SK-N-SH (cell line): ENCODE measurements at regions not wholly inside any gene's neighbourhood (a gene's known extent, or its start where the extent isn't known, plus 50 kb on each side); places are given as distances from the start of the nearest gene placed in this dataset.

ENCODE experiments used
- CTCF ChIA-PET: fragments of 300-600, 350-600 bp; formaldehyde crosslinking; extraction: SDS; loops from one replicate; lab custom pipeline; 2021; lab: Yijun Ruan, JAX
- POLR2A ChIA-PET: fragments of 350-600 bp; sonication (Branson Sonifier 250); formaldehyde crosslinking; extraction: SDS; loops from one replicate; lab custom pipeline; 2020; ENCODE audit warnings: antibody characterized with exemption, inconsistent platforms; lab: Yijun Ruan, JAX
- DNase-seq: peaks from one replicate; pipeline ENCODE4 v3.0.0; 2012
- H2AFZ ChIP-seq: fragments of 200-600 bp; sonication (generic); 2 replicates; pipeline ENCODE4 v1.8.1; 2016; ENCODE audit warnings: antibody characterized with exemption, mild to moderate bottlenecking, low read depth
- H3F3A ChIP-seq: fragments of 200-600 bp; sonication (generic); replicated peaks from 2 replicates; pipeline ENCODE3; 2016; ENCODE audit warnings: antibody characterized with exemption, mild to moderate bottlenecking; ENCODE audit not compliant: insufficient read depth
- H3K27ac ChIP-seq, 2 experiments: fragments of 200-500 bp in 1 of 2; fragments of 200-600 bp in 1 of 2; sonication (Bioruptor generic) in 1 of 2; sonication (generic), shearing (Covaris generic) in 1 of 2; 2 replicates each; pipeline versions ENCODE4 v1.5.1 to v1.6.1; 2014 to 2016; ENCODE audit warnings: low read depth in 2 of 2, inconsistent platforms in 1 of 2, low read length in 1 of 2, mild to moderate bottlenecking in 1 of 2, mixed read lengths in 1 of 2
- H3K27me3 ChIP-seq: fragments of 200-600 bp; sonication (generic), shearing (Covaris generic); 2 replicates; pipeline ENCODE4 v1.6.1; 2016; ENCODE audit warnings: mixed run types; ENCODE audit not compliant: insufficient read depth
- H3K36me3 ChIP-seq, 2 experiments: fragments of 200-500 bp in 1 of 2; fragments of 200-600 bp in 1 of 2; sonication (Bioruptor generic) in 1 of 2; sonication (generic) in 1 of 2; replicated peaks in 1 of 2; 2 replicates each; pipeline versions ENCODE3 to v1.5.1; 2014 to 2016; ENCODE audit warnings: low read length in 1 of 2, mild to moderate bottlenecking in 1 of 2; ENCODE audit not compliant: insufficient read depth in 2 of 2, control insufficient read depth in 1 of 2
- H3K4me1 ChIP-seq, 2 experiments: fragments of 200-500 bp in 1 of 2; fragments of 200-600 bp in 1 of 2; sonication (Bioruptor generic) in 1 of 2; sonication (generic), shearing (Covaris generic) in 1 of 2; 2 replicates each; pipeline versions ENCODE4 v1.5.1 to v1.6.1; 2014 to 2016; ENCODE audit warnings: low read depth in 1 of 2, low read length in 1 of 2, mixed run types in 1 of 2; ENCODE audit not compliant: insufficient read depth in 2 of 2, control insufficient read depth in 1 of 2
- H3K4me2 ChIP-seq: fragments of 200-600 bp; sonication (generic), shearing (Covaris generic); 2 replicates; pipeline ENCODE4 v1.6.1; 2017; ENCODE audit warnings: mixed run types
- H3K4me3 ChIP-seq, 2 experiments: fragments of 200-500 bp in 1 of 2; fragments of 200-600 bp in 1 of 2; sonication (Bioruptor generic) in 1 of 2; sonication (generic), shearing (Covaris generic) in 1 of 2; 2 replicates each; pipeline versions ENCODE4 v1.5.1 to v1.8.1; 2014 to 2016; ENCODE audit warnings: low read depth in 2 of 2, inconsistent platforms in 1 of 2, low read length in 1 of 2, mild to moderate bottlenecking in 1 of 2, mixed read lengths in 1 of 2, moderate library complexity in 1 of 2
- H3K79me2 ChIP-seq: fragments of 200-600 bp; sonication (generic); 2 replicates; pipeline ENCODE4 v1.8.1; 2017; ENCODE audit warnings: mild to moderate bottlenecking; ENCODE audit not compliant: insufficient read depth
- H3K9ac ChIP-seq: fragments of 200-600 bp; sonication (generic); 2 replicates; pipeline ENCODE4 v1.6.1; 2017; ENCODE audit warnings: mixed run types
- H3K9me2 ChIP-seq: fragments of 200-600 bp; sonication (generic); 2 replicates; pipeline ENCODE4 v1.6.1; 2017; ENCODE audit warnings: mixed run types
- H3K9me3 ChIP-seq: fragments of 200-600 bp; sonication (generic); 2 replicates; pipeline ENCODE4 v1.6.1; 2017; ENCODE audit warnings: mixed run types, mild to moderate bottlenecking, moderate library complexity
- H4K20me1 ChIP-seq: fragments of 200-600 bp; sonication (generic); 2 replicates; pipeline ENCODE4 v1.6.1; 2017; ENCODE audit warnings: mild to moderate bottlenecking, mixed run types; ENCODE audit not compliant: insufficient read depth
- ELF1 ChIP-seq: IDR thresholded peaks from 2 replicates; pipeline ENCODE4 v1.4.0; 2012
- EP300 ChIP-seq, 2 experiments: IDR thresholded peaks; 2 replicates each; pipeline versions ENCODE4 v1.4.0 to v1.6.1; 2012; ENCODE audit warnings: borderline replicate concordance in 1 of 2, low read depth in 1 of 2, low read length in 1 of 2
- FOSL2 ChIP-seq: IDR thresholded peaks from 2 replicates; pipeline ENCODE4 v1.4.0; 2012; ENCODE audit warnings: low read depth, mild to moderate bottlenecking, moderate library complexity, borderline replicate concordance
- FOXM1 ChIP-seq: IDR thresholded peaks from 2 replicates; pipeline ENCODE4 v1.4.0; 2012; ENCODE audit warnings: low read depth, mild to moderate bottlenecking
- GABPA ChIP-seq: IDR thresholded peaks from 2 replicates; pipeline ENCODE4 v1.4.0; 2012; ENCODE audit warnings: low read depth, mild to moderate bottlenecking
- MXI1 ChIP-seq: IDR thresholded peaks from 2 replicates; pipeline ENCODE4 v1.6.1; 2012; ENCODE audit warnings: mild to moderate bottlenecking, low read depth, low read length, improper control_type of control experiment
- NFIC ChIP-seq: IDR thresholded peaks from 2 replicates; pipeline ENCODE4 v1.4.0; 2012; ENCODE audit warnings: borderline replicate concordance
- NRF1 ChIP-seq: IDR thresholded peaks from 2 replicates; pipeline ENCODE4 v1.6.1; 2012; ENCODE audit warnings: low read depth, mild to moderate bottlenecking, low read length
- POLR2AphosphoS5 ChIP-seq: IDR thresholded peaks from 2 replicates; pipeline ENCODE4 v1.6.1; 2012; ENCODE audit warnings: low read depth, low read length
- RCOR1 ChIP-seq: fragments of 150-350 bp; IDR thresholded peaks from 2 replicates; pipeline ENCODE4 v1.6.1; 2017; ENCODE audit warnings: antibody characterized with exemption, low read length
- REST ChIP-seq: IDR thresholded peaks from 2 replicates; pipeline ENCODE4 v1.6.1; 2012; ENCODE audit warnings: mild to moderate bottlenecking, low read depth, low read length, moderate library complexity
- RFX5 ChIP-seq: IDR thresholded peaks from 2 replicates; pipeline ENCODE4 v1.6.1; 2012; ENCODE audit warnings: mild to moderate bottlenecking, improper control_type of control experiment, low read length
- SMC3 ChIP-seq: IDR thresholded peaks from 2 replicates; pipeline ENCODE4 v1.6.1; 2012; ENCODE audit warnings: low read depth, low read length, improper control_type of control experiment
- TAF1 ChIP-seq: IDR thresholded peaks from 2 replicates; pipeline ENCODE4 v1.6.1; 2012; ENCODE audit warnings: low read depth, mild to moderate bottlenecking, low read length, moderate library complexity, borderline replicate concordance
- TEAD4 ChIP-seq: IDR thresholded peaks from 2 replicates; pipeline ENCODE4 v1.4.0; 2012; ENCODE audit warnings: mild to moderate bottlenecking, borderline replicate concordance; ENCODE audit not compliant: insufficient read depth
- YY1 ChIP-seq: IDR thresholded peaks from 2 replicates; pipeline ENCODE4 v1.4.0; 2012; ENCODE audit warnings: low read depth, mild to moderate bottlenecking
- WGBS: methylation state at CpG from one replicate; pipeline ENCODE4 v1.1.6; 2017; ENCODE audit warnings: low lambda C conversion rate; 5-methylcytosine and 5-hydroxymethylcytosine counted together
- TF ChIP-seq, protein P1 (sequence below): IDR thresholded peaks from 2 replicates; pipeline ENCODE4 v1.4.0; 2012; ENCODE audit warnings: low read depth, borderline replicate concordance

DNA sequence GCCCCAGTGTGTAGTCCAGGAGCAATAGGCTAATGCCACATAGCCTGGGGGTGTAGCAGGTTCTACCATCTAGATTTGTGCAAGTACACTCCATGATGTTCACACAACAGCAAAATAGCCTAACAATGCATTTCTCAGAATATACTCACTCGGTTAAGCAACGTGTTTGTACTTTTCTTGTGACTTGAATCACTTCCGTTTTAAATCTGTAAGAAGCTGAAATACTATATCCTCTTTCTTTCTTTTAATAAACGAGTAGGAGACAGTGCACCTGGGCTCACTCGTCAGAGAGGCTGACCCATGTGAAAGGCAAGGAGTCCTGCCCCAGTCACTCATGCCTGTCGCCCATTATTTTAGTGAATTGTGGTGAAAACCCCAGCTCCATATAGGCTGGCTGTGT is 201.6 kb downstream of the FOXA2 start:
- WGBS, result 29% methylated on average over 6 of the region's 6 CpGs
- Histone ChIP-seq H3K4me1 (no peaks in the 10 kb centered on the region), H3K9me2 (no peaks in the 10 kb centered on the region), H3K9ac (no peak overlapping the region), H2AFZ (no peak overlapping the region), H3F3A (no peaks in the 10 kb centered on the region), H3K4me2 (peak overlapping the region; percentile 35; the same call in 1 of the 2 replicates), H3K27ac (no peak overlapping the region), H3K36me3 (no peaks in the 10 kb centered on the region), H3K79me2 (no peaks in the 10 kb centered on the region), H4K20me1 (no peaks in the 10 kb centered on the region), H3K27me3 (no peaks in the 10 kb centered on the region; the same call in 1 of the 2 replicates)
- CTCF ChIA-PET, result interaction anchor here (0.6 to 1.0 kb wide), 2 partner anchors 13 to 309 kb away, joined by 3 read pairs; no protein-coding TSS in a partner anchor
- no peak for DNase-seq
- no peak for TF ChIP-seq SMC3
- TF ChIP-seq TAF1, result no peak
- TF ChIP-seq, all 33 proteins: peak for 0
- Histone ChIP-seq H3K4me3 (no peak overlapping the region), H3K9me3 (no peaks in the 10 kb centered on the region)
- POLR2A ChIA-PET, result no interaction called here

- DNase-seq, result no peak
- ChIA-PET POLR2A (no interaction called here), CTCF (interaction anchor here (0.6 to 1.0 kb wide), 2 partner anchors 14 to 309 kb away, joined by 3 read pairs; no protein-coding TSS in a partner anchor)
- Histone ChIP-seq H3K9ac (no peak overlapping the region), H3K27me3 (no peaks in the 10 kb centered on the region; the same call in 1 of the 2 replicates), H4K20me1 (no peaks in the 10 kb centered on the region), H3F3A (no peaks in the 10 kb centered on the region), H3K4me1 (no peaks in the 10 kb centered on the region), H3K36me3 (no peaks in the 10 kb centered on the region), H3K27ac (no peak overlapping the region), H3K9me2 (no peaks in the 10 kb centered on the region), H3K79me2 (no peaks in the 10 kb centered on the region), H3K9me3 (no peaks in the 10 kb centered on the region), H3K4me3 (no peak overlapping the region), H2AFZ (no peak overlapping the region), H3K4me2 (no peak overlapping the region)
- TF ChIP-seq RCOR1 (no peak), FOXM1 (no peak), YY1 (no peak), ELF1 (no peak), EP300 (IDR thresholded peaks at IDR 0.05; ENCODE audit: borderline replicate concordance in 1 of 2, low read depth in 1 of 2, low read length in 1 of 2) (no peak), TAF1 (no peak), POLR2AphosphoS5 (no peak), NFIC (no peak), NRF1 (no peak), REST (no peak), RFX5 (no peak), MXI1 (no peak), FOSL2 (no peak), TEAD4 (no peak), GABPA (no peak)
- TF ChIP-seq, protein P1, sequence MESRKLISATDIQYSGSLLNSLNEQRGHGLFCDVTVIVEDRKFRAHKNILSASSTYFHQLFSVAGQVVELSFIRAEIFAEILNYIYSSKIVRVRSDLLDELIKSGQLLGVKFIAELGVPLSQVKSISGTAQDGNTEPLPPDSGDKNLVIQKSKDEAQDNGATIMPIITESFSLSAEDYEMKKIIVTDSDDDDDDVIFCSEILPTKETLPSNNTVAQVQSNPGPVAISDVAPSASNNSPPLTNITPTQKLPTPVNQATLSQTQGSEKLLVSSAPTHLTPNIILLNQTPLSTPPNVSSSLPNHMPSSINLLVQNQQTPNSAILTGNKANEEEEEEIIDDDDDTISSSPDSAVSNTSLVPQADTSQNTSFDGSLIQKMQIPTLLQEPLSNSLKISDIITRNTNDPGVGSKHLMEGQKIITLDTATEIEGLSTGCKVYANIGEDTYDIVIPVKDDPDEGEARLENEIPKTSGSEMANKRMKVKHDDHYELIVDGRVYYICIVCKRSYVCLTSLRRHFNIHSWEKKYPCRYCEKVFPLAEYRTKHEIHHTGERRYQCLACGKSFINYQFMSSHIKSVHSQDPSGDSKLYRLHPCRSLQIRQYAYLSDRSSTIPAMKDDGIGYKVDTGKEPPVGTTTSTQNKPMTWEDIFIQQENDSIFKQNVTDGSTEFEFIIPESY, result no peak
- WGBS, result 26% methylated on average over 4 of the region's 4 CpGs
Observed at GRCh38 chr20:22381812-22382416, 202.5 kb downstream of the FOXA2 start.
